Brain microvascular endothelial cell (primary cell): ENCODE measurements at regions not wholly inside any gene's neighbourhood (a gene's known extent, or its start where the extent isn't known, plus 50 kb on each side); places are given as distances from the start of the nearest gene placed in this dataset.
"Not testable (repeated sequence)": the region's sequence is repeated elsewhere in the genome, so short reads cannot be mapped to it uniquely, and the experiment has no call there.

Source experiments
- DNase-seq: peaks from one replicate; pipeline ENCODE4 v3.0.0-alpha.2; 2020
- H3K27ac ChIP-seq: fragments of 250-450 bp; sonication (Bioruptor Pico); 2 replicates; pipeline ENCODE4 v1.5.1; 2020; ENCODE audit warnings: mild to moderate bottlenecking, moderate library complexity
- H3K27me3 ChIP-seq: fragments of 250-450 bp; sonication (Bioruptor Pico); replicated peaks from 2 replicates; pipeline ENCODE4 v1.5.1; 2020; ENCODE audit warnings: mild to moderate bottlenecking
- H3K36me3 ChIP-seq: fragments of 250-450 bp; sonication (Bioruptor Pico); replicated peaks from 2 replicates; pipeline ENCODE4 v1.5.1; 2020; ENCODE audit warnings: mild to moderate bottlenecking
- H3K4me3 ChIP-seq: 2 replicates; pipeline ENCODE4 v1.5.1; 2011; ENCODE audit warnings: low read depth, mild to moderate bottlenecking, control low read depth, low read length, moderate library complexity
- in situ Hi-C: cut with HindIII; loops from 2 replicates; pipeline ENCODE4 v1.10.0; 2017; ENCODE audit warnings: low sequenced_read_pairs, low pct_ligation_motif_present
- TF ChIP-seq, protein P1 (sequence below): IDR thresholded peaks from 2 replicates; pipeline ENCODE4 v1.5.1; 2011; ENCODE audit warnings: low read depth, mild to moderate bottlenecking, moderate library complexity, low read length, control low read depth, inconsistent platforms; ENCODE audit errors: missing control alignments

DNA sequence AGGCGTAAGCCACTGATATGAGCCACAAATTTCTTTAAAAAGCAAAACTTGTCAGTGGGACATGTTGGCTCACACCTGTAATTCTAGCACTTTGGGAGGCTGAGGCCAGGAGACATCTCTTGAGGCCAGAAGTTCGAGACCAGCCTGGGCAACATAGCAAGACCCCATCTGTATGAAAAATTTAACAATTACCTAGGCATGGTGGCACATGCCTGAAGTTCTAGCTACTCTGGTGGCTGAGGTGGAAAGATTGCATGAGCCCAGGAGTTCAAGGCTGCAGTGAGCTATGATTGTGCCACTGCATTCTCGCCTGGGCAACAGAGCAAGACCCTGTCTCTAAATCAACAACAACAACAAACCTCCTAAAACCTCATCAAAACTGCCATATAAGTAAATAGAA, 147.6 kb upstream of the BARHL2 start:
- H3K27ac ChIP-seq = no peak overlapping the region
- in situ Hi-C loops = no loop called here
- H3K27me3 ChIP-seq = no peaks in the 10 kb centered on the region
- TF ChIP-seq, protein P1, sequence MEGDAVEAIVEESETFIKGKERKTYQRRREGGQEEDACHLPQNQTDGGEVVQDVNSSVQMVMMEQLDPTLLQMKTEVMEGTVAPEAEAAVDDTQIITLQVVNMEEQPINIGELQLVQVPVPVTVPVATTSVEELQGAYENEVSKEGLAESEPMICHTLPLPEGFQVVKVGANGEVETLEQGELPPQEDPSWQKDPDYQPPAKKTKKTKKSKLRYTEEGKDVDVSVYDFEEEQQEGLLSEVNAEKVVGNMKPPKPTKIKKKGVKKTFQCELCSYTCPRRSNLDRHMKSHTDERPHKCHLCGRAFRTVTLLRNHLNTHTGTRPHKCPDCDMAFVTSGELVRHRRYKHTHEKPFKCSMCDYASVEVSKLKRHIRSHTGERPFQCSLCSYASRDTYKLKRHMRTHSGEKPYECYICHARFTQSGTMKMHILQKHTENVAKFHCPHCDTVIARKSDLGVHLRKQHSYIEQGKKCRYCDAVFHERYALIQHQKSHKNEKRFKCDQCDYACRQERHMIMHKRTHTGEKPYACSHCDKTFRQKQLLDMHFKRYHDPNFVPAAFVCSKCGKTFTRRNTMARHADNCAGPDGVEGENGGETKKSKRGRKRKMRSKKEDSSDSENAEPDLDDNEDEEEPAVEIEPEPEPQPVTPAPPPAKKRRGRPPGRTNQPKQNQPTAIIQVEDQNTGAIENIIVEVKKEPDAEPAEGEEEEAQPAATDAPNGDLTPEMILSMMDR = no peak
- H3K4me3 ChIP-seq = no peak overlapping the region
- no peak for DNase-seq
- no peaks in the 10 kb centered on the region for H3K36me3 ChIP-seq

DNA sequence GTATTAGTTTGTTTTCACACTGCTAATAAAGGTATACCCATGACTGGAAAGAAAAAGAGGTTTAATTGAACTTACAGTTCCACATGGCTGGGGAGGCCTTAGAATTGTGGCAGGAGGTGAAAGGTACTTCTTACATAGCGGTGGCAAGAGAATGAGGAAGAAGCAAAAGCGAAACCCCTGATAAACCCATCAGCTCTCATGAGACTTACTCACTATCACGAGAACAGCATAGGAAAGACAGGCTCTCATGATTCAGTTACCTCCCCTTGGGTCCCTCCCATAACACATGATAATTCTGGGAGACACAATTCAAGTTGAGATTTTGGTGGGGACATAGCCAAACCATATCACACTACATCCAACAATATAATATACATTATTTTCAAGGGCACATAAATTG, 145.7 kb upstream of the BARHL2 start:
- no peak for DNase-seq

DNA sequence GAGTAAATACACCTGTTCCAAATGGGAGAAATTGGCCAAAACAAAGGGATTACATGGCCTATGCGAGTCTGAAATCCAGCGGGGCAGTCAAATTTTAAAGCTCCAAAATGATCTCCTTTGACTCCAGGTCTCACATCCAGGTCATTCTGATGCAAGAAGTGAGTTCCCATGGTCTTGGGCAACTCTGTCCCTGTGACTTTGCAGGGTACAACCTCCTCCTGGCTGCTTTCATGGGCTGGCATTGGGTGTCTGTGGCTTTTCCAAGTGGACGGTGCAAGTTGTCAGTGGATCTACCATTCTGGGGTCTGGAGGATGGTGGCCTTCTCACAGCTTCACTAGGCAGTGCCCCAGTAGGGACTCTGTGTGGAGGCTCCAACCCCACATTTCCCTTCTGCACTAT, 144.3 kb upstream of the BARHL2 start:
- in situ Hi-C loops, H3K36me3 ChIP-seq, H3K27ac ChIP-seq, H3K4me3 ChIP-seq, DNase-seq, H3K27me3 ChIP-seq: not testable (repeated sequence)

More for the DNA sequence above, 145.7 kb upstream of the BARHL2 start:
- no peaks in the 10 kb centered on the region for H3K27me3 ChIP-seq
- no peak overlapping the region for H3K27ac ChIP-seq
- no peaks in the 10 kb centered on the region for H3K36me3 ChIP-seq
- TF ChIP-seq, protein P1 = no peak
- H3K4me3 ChIP-seq = no peak overlapping the region
- in situ Hi-C loops = no loop called here

DNA sequence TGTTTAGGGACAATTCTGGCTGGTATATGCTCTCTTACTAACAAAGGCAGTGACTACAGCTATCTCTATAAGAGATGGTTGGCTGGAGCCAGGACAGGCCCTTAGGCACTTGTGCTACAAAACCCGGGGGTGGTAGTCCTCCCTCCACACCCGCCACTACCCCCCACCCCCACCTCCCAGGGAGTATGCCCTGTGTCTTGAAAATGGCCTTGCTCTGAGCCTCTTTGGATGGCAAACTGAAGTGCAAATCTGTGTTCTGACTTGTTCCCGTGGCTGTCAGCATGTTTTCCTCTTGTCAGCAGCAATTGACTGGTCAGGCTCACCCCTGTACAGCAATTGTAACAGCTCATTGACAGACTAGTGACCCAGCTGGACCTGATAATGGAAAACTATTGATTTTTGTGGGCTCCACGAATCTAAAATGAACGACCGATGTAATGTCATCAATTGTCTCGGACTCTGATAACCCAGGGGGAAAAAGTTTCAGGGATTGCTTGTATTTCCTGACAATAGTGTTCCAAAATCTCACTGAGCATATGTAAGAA, 139.4 kb upstream of the BARHL2 start:
- no peaks in the 10 kb centered on the region for H3K27me3 ChIP-seq
- no peaks in the 10 kb centered on the region for H3K36me3 ChIP-seq
- in situ Hi-C loops = no loop called here
- no peak for DNase-seq
- H3K27ac ChIP-seq = no peak overlapping the region
- TF ChIP-seq, protein P1 = no peak
- no peak overlapping the region for H3K4me3 ChIP-seq

DNA sequence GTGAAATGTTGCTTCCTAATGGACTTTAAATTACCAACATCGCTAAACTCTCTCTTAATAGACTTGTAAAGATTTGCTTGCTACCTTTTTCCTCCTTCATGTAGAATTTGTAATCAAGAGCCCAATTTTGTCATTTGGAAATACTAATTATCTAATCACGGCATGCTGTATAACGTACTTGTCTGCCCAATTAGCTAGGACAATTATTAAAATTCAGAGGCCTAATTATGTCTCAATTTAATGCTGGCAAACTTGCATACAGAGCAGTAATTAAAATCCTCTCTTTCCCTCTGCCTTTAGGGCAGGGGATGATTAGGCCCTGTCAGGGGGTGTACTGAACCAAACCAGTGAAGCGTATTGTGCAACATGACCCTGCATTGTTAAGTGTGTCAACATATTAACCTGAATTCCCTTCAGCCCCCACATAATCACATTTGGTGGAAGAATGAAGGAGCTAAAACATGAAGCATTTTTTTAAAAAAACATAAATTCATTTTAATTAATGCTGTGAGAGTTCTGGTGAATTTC, 137.4 kb upstream of the BARHL2 start:
- in situ Hi-C loops = no loop called here
- TF ChIP-seq, protein P1 = no peak

DNA sequence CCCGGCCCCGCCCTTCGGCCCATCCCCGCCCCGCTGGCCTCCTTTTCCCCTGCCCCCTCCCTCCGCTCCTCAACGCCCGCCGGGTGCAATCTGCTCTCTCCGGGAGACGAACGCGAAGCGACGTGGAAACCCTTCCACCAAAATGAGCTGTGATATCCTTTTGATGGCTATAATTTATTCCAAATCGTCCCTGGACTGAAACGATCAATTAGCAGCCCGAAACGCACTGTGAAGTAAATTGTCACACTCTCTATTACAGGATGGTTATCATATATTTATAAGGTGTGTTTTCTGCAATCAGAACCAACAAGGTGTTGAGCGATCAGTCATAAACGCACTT, 134.6 kb upstream of the BARHL2 start:
- Histone ChIP-seq H3K27me3 (no peaks in the 10 kb centered on the region), H3K27ac (no peak overlapping the region), H3K4me3 (peak overlapping the region; percentile 48), H3K36me3 (no peaks in the 10 kb centered on the region)
- TF ChIP-seq, protein P1 = no peak
- DNase-seq = no peak
- in situ Hi-C loops = no loop called here

More for the DNA sequence above, 137.4 kb upstream of the BARHL2 start:
- no peak for DNase-seq
- Histone ChIP-seq H3K27me3 (no peaks in the 10 kb centered on the region), H3K4me3 (no peak overlapping the region), H3K36me3 (no peaks in the 10 kb centered on the region), H3K27ac (no peak overlapping the region)
